ENCODE measurements at regions not wholly inside any gene's neighbourhood (a gene's known extent, or its start where the extent isn't known, plus 50 kb on each side); places are given as distances from the start of the nearest gene placed in this dataset.

- intact Hi-C loops (cut with micrococcal nuclease; ENCODE audit: unreplicated experiment) (no loop called here), in situ Hi-C loops (cut with HindIII; ENCODE audit: low pct_unique_long_range_greater_than_20kb, low sequenced_read_pairs) (no loop called here)
- POLR2A ChIA-PET: no interaction called here
Observed at GRCh38 chr15:39184701-39185390, 396.0 kb upstream of the THBS1 start.

GRCh38 chr15:39188314-39188713 is 392.6 kb upstream of the THBS1 start:
- ChIA-PET CTCF (no interaction called here), POLR2A (no interaction called here)
- H3K9me3 ChIP-seq (ENCODE audit: control insufficient read depth, insufficient read depth, low read depth, low read length): no peaks in the 10 kb centered on the region
- BruUV-seq (replicated peaks): no TSS peak
- no peaks in the 10 kb centered on the region for H3K36me3 ChIP-seq (ENCODE audit: control insufficient read depth, insufficient read depth, low read length)
- in situ Hi-C loops (cut with HindIII; ENCODE audit: low pct_unique_long_range_greater_than_20kb, low sequenced_read_pairs): no loop called here
- H3K27me3 ChIP-seq (ENCODE audit: control insufficient read depth, insufficient read depth, low read length): no peaks in the 10 kb centered on the region
- no peak for DNase-seq (ENCODE audit: low read depth, low spot score)
- no peak for TF ChIP-seq POLR2AphosphoS5 (IDR thresholded peaks at IDR 0.05; ENCODE audit: low read depth, low read length)
- TF ChIP-seq CTCF (IDR thresholded peaks at IDR 0.05): no peak
- no peak for TF ChIP-seq REST (IDR thresholded peaks at IDR 0.05; ENCODE audit: insufficient read depth in 1 of 2, low read depth in 2 of 2, low read length in 1 of 2)
- no peak for TF ChIP-seq TCF7L2 (IDR thresholded peaks at IDR 0.05; ENCODE audit: low read depth, low read length)
- no peak for TF ChIP-seq SIN3A (IDR thresholded peaks at IDR 0.05; ENCODE audit: borderline replicate concordance, insufficient read depth, low read depth, low read length)
- H3K4me1 ChIP-seq (ENCODE audit: control insufficient read depth, insufficient read depth, low read length): no peaks in the 10 kb centered on the region
- ATAC-seq: no peak
- H3K4me3 ChIP-seq (ENCODE audit: low read depth in 2 of 2, low read length in 2 of 2): no peak overlapping the region
- no peak overlapping the region for H3K27ac ChIP-seq (ENCODE audit: low read length)
- intact Hi-C loops (cut with micrococcal nuclease; ENCODE audit: unreplicated experiment): no loop called here

More at GRCh38 chr15:39184701-39185390, 396.0 kb upstream of the THBS1 start:
- H3K36me3 ChIP-seq (ENCODE audit: control insufficient read depth, insufficient read depth, low read length): no peaks in the 10 kb centered on the region
- no peak overlapping the region for H3K4me3 ChIP-seq (ENCODE audit: low read depth in 2 of 2, low read length in 2 of 2)
- TF ChIP-seq CTCF (IDR thresholded peaks at IDR 0.05): no peak
- no peak for TF ChIP-seq REST (IDR thresholded peaks at IDR 0.05; ENCODE audit: insufficient read depth in 1 of 2, low read depth in 2 of 2, low read length in 1 of 2)
- TF ChIP-seq POLR2AphosphoS5 (IDR thresholded peaks at IDR 0.05; ENCODE audit: low read depth, low read length): no peak
- no peak for TF ChIP-seq SIN3A (IDR thresholded peaks at IDR 0.05; ENCODE audit: borderline replicate concordance, insufficient read depth, low read depth, low read length)
- no TSS peak for BruUV-seq (replicated peaks)
- H3K4me1 ChIP-seq (ENCODE audit: control insufficient read depth, insufficient read depth, low read length): no peaks in the 10 kb centered on the region
- no peak overlapping the region for H3K27ac ChIP-seq (ENCODE audit: low read length)
- CTCF ChIA-PET: no interaction called here
- 0 out of 2 replicates have a peak, but pooled peaks cover 3% of the 10 kb centered on the region for H3K9me3 ChIP-seq (ENCODE audit: control insufficient read depth, insufficient read depth, low read depth, low read length)
- ATAC-seq: no peak
- DNase-seq (ENCODE audit: low read depth, low spot score): no peak
- H3K27me3 ChIP-seq (ENCODE audit: control insufficient read depth, insufficient read depth, low read length): no peaks in the 10 kb centered on the region

Measured in Panc1 (cell line).